RWPE2 (cell line): ENCODE measurements at regions not wholly inside any gene's neighbourhood (a gene's known extent, or its start where the extent isn't known, plus 50 kb on each side); places are given as distances from the start of the nearest gene placed in this dataset.

Experiments
- ATAC-seq: fragments of 200-7000 bp; cut with Tn5 transposase; 3 replicates; pipeline ENCODE4 v1.9.1; 2021; ENCODE audit warnings: low read depth
- DNase-seq: peaks from one replicate; pipeline ENCODE4 v3.0.0-alpha.2; 2020; ENCODE audit warnings: low spot score
- H3K27ac ChIP-seq: fragments of 450-650 bp; 2 replicates; pipeline ENCODE4 v1.5.1; 2017; ENCODE audit warnings: mild to moderate bottlenecking; ENCODE audit not compliant: poor library complexity, severe bottlenecking
- H3K27me3 ChIP-seq: fragments of 250-450 bp; sonication (Bioruptor Pico); 2 replicates; pipeline ENCODE4 v1.5.1; 2021; ENCODE audit warnings: mild to moderate bottlenecking, moderate library complexity; ENCODE audit not compliant: insufficient read depth, poor library complexity, severe bottlenecking
- H3K36me3 ChIP-seq: fragments of 250-450 bp; sonication (Bioruptor Pico); 2 replicates; pipeline ENCODE4 v1.5.1; 2020; ENCODE audit warnings: low read depth, mild to moderate bottlenecking, moderate library complexity
- H3K4me1 ChIP-seq: fragments of 250-450 bp; sonication (Bioruptor Pico); 2 replicates; pipeline ENCODE4 v1.5.1; 2021; ENCODE audit warnings: mild to moderate bottlenecking, moderate library complexity; ENCODE audit not compliant: insufficient read depth, poor library complexity, severe bottlenecking
- H3K4me3 ChIP-seq: fragments of 250-450 bp; sonication (Bioruptor Pico); 2 replicates; pipeline ENCODE4 v1.5.1; 2021; ENCODE audit warnings: mild to moderate bottlenecking, moderate library complexity; ENCODE audit not compliant: severe bottlenecking
- H3K9me3 ChIP-seq: fragments of 250-450 bp; sonication (Bioruptor Pico); 2 replicates; pipeline ENCODE4 v1.5.1; 2021; ENCODE audit warnings: mild to moderate bottlenecking, moderate library complexity; ENCODE audit not compliant: severe bottlenecking
- CTCF ChIP-seq: fragments of 450-650 bp; IDR thresholded peaks from one replicate; pipeline ENCODE4 v1.5.1; 2017; ENCODE audit warnings: mild to moderate bottlenecking, moderate library complexity; ENCODE audit not compliant: poor library complexity, severe bottlenecking

GRCh38 chr4:41408859-41409593, 128.9 kb upstream of the LIMCH1 start:
- no peak overlapping the region for H3K4me3 ChIP-seq
- H3K9me3 ChIP-seq = no peaks in the 10 kb centered on the region
- DNase-seq (no peak), ATAC-seq (peak; percentile 59)
- H3K4me1 ChIP-seq = peaks cover 57% of the 10 kb centered on the region
- H3K27ac ChIP-seq = peak overlapping the region; percentile 66
- no peaks in the 10 kb centered on the region for H3K36me3 ChIP-seq
- no peak for TF ChIP-seq CTCF
- H3K27me3 ChIP-seq = no peaks in the 10 kb centered on the region

DNA sequence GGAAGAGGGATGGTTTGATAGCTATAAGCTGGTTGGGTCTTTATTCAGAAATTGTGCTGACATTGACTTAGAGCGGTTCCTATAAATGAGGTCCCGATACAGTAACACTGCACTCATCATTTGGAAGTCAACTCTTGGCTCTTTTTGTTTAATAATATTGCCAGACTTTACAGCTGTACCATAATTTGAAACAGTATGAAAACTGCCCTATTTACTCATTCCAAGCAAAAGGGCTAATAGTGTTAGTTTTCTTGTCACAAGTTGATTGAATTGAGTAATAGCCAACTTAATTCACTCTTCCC, 128.4 kb upstream of the LIMCH1 start:
- Histone ChIP-seq H3K4me3 (no peak overlapping the region), H3K27me3 (no peaks in the 10 kb centered on the region), H3K36me3 (no peaks in the 10 kb centered on the region), H3K9me3 (no peaks in the 10 kb centered on the region), H3K4me1 (peaks cover 57% of the 10 kb centered on the region), H3K27ac (peak overlapping the region; percentile 66)
- ATAC-seq (no peak), DNase-seq (no peak)
- TF ChIP-seq CTCF = no peak

DNA sequence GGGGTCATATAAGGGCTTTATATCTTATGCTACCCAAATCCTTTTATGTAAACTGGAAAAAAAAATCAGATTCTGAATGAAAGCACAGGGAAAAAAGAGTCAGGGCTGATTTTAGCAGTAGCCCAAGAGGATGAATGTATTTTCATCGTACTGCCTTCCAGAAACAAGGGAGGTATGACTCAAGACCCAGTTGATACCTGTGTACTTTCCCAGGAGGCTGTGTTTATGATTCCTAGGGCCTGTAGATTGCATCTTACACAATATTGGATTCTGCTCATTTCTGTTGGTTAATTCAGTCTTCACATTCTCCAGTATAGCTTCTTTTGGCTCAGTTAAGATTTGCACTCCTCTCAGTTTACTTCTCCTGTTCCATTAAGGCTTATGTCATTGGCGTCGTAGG, 127.9 kb upstream of the LIMCH1 start:
- no peak overlapping the region for H3K4me3 ChIP-seq
- peaks cover 54% of the 10 kb centered on the region for H3K4me1 ChIP-seq
- DNase-seq = no peak
- no peaks in the 10 kb centered on the region for H3K9me3 ChIP-seq
- peak; percentile 83 for ATAC-seq
- no peaks in the 10 kb centered on the region for H3K36me3 ChIP-seq
- TF ChIP-seq CTCF = no peak
- peak overlapping the region; percentile 66 for H3K27ac ChIP-seq
- H3K27me3 ChIP-seq = no peaks in the 10 kb centered on the region

- DNase-seq = no peak
- peaks cover 32% of the 10 kb centered on the region for H3K4me1 ChIP-seq
- H3K27ac ChIP-seq = peak overlapping the region; percentile 42
- H3K36me3 ChIP-seq = no peaks in the 10 kb centered on the region
- H3K27me3 ChIP-seq = no peaks in the 10 kb centered on the region
- no peak overlapping the region for H3K4me3 ChIP-seq
- H3K9me3 ChIP-seq = no peaks in the 10 kb centered on the region
- peak; percentile 24; the same call in 1 of the 3 replicates for ATAC-seq
- no peak for TF ChIP-seq CTCF
Observed at GRCh38 chr4:41413670-41414411, 124.1 kb upstream of the LIMCH1 start.

DNA sequence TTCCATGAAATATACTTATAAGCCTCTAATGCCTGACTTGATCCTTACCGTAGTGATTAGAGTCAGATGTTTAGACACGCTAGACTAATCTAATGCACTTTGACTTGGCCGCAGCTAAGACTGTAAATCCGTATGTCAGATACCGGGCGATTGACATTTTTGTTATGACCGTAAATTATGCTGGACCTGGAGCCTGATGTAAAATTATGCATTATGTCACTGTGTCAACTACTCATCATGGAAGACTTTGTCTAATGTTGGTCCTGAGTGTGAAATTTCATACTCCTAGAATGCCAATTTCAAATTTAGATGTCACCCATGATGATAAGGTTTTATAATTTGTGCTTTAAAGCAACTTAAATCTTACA, 123.6 kb upstream of the LIMCH1 start:
- H3K36me3 ChIP-seq = no peaks in the 10 kb centered on the region
- peaks cover 27% of the 10 kb centered on the region for H3K4me1 ChIP-seq
- TF ChIP-seq CTCF = no peak
- H3K27me3 ChIP-seq = no peaks in the 10 kb centered on the region
- ATAC-seq (no peak), DNase-seq (no peak)
- no peak overlapping the region for H3K4me3 ChIP-seq
- peak overlapping the region; percentile 42 for H3K27ac ChIP-seq
- H3K9me3 ChIP-seq = no peaks in the 10 kb centered on the region
